SU-DHL-6 (cell line): ENCODE measurements at regions not wholly inside any gene's neighbourhood (a gene's known extent, or its start where the extent isn't known, plus 50 kb on each side); places are given as distances from the start of the nearest gene placed in this dataset.

Experiments
- H2AFZ ChIP-seq: fragments of 200-600 bp; sonication (generic); 2 replicates; pipeline ENCODE4 v1.6.1; 2014; ENCODE audit warnings: low read depth, mild to moderate bottlenecking, moderate library complexity, mixed read lengths, antibody characterized with exemption, low read length; ENCODE audit not compliant: severe bottlenecking
- H3F3A ChIP-seq: fragments of 200-600 bp; shearing (Covaris generic); 2 replicates; pipeline ENCODE4 v1.6.0; 2016; ENCODE audit warnings: antibody characterized with exemption, mild to moderate bottlenecking; ENCODE audit not compliant: insufficient read depth
- H3K27ac ChIP-seq: fragments of 200-600 bp; sonication (generic); 2 replicates; pipeline ENCODE4 v1.5.1; 2016; ENCODE audit warnings: low read depth, mild to moderate bottlenecking, low read length, moderate library complexity, mixed read lengths
- H3K27me3 ChIP-seq: fragments of 200-600 bp; sonication (generic), shearing (Covaris generic); 2 replicates; pipeline ENCODE4 v1.6.0; 2014; ENCODE audit warnings: mild to moderate bottlenecking, low read length
- H3K36me3 ChIP-seq: fragments of 200-600 bp; sonication (generic); 2 replicates; pipeline ENCODE4 v1.6.1; 2014; ENCODE audit warnings: mild to moderate bottlenecking, low read length, mixed read lengths
- H3K4me2 ChIP-seq: fragments of 300-600, 200-600 bp; shearing (Covaris generic), sonication (generic); 2 replicates; pipeline ENCODE4 v1.6.0; 2014; ENCODE audit warnings: low read length, low read depth, mild to moderate bottlenecking; ENCODE audit not compliant: poor library complexity, severe bottlenecking
- H3K4me3 ChIP-seq: fragments of 200-600 bp; sonication (generic); 2 replicates; pipeline ENCODE4 v1.5.1; 2014; ENCODE audit warnings: antibody characterized with exemption, low read length, mild to moderate bottlenecking, mixed read lengths; ENCODE audit not compliant: insufficient read depth, poor library complexity, severe bottlenecking
- H3K79me2 ChIP-seq: fragments of 200-600 bp; sonication (generic); 2 replicates; pipeline ENCODE4 v1.6.1; 2014; ENCODE audit warnings: mild to moderate bottlenecking, low read length, moderate library complexity; ENCODE audit not compliant: insufficient read depth
- H3K9ac ChIP-seq: fragments of 200-600 bp; sonication (generic); 2 replicates; pipeline ENCODE4 v1.7.0; 2014; ENCODE audit warnings: mild to moderate bottlenecking, low read length
- H3K9me2 ChIP-seq: fragments of 200-600 bp; sonication (generic); replicated peaks from 2 replicates; pipeline ENCODE4 v1.6.1; 2014; ENCODE audit warnings: low read length; ENCODE audit not compliant: insufficient read depth
- H3K9me3 ChIP-seq: fragments of 200-600 bp; sonication (generic); 2 replicates; pipeline ENCODE4 v1.6.1; 2014; ENCODE audit warnings: low read length, mixed read lengths; ENCODE audit not compliant: insufficient read depth
- H4K20me1 ChIP-seq: fragments of 200-600 bp; sonication (generic); 2 replicates; pipeline ENCODE4 v1.6.1; 2014; ENCODE audit warnings: low read depth, mild to moderate bottlenecking, antibody characterized with exemption, low read length, moderate library complexity, mixed read lengths
- CTCF ChIP-seq: fragments of 200-600 bp; sonication (generic); IDR thresholded peaks from one replicate; pipeline ENCODE4 v1.5.1; 2017; ENCODE audit warnings: antibody characterized with exemption, mild to moderate bottlenecking, low read length, moderate library complexity; ENCODE audit not compliant: insufficient read depth, poor library complexity, severe bottlenecking
- EZH2phosphoT487 ChIP-seq: fragments of 200-600 bp; sonication (generic), shearing (Covaris generic); conservative IDR thresholded peaks from 2 replicates; pipeline ENCODE4 v1.6.1; 2018; ENCODE audit warnings: mild to moderate bottlenecking, antibody characterized with exemption, low read length, moderate library complexity, mixed read lengths

GRCh38 chr1:224497714-224498573 lies 63.3 kb upstream of the WDR26 start:
- no peak overlapping the region for H3K4me2 ChIP-seq
- TF ChIP-seq EZH2phosphoT487 (no peak), CTCF (no peak)
- H3K36me3 ChIP-seq, result no peaks in the 10 kb centered on the region
- H3K4me3 ChIP-seq, result no peak overlapping the region
- no peaks in the 10 kb centered on the region for H3K27me3 ChIP-seq
- H3K79me2 ChIP-seq, result no peaks in the 10 kb centered on the region
- no peaks in the 10 kb centered on the region for H3F3A ChIP-seq
- no peaks in the 10 kb centered on the region; the same call in 1 of the 2 replicates for H3K9me3 ChIP-seq
- no peaks in the 10 kb centered on the region for H3K9me2 ChIP-seq
- H3K9ac ChIP-seq, result no peak overlapping the region
- no peak overlapping the region for H2AFZ ChIP-seq
- no peaks in the 10 kb centered on the region for H4K20me1 ChIP-seq
- H3K27ac ChIP-seq, result no peak overlapping the region

GRCh38 chr1:224498574-224499170 lies 64.1 kb upstream of the WDR26 start:
- H3K27ac ChIP-seq, result no peak overlapping the region
- H3K9me2 ChIP-seq, result no peaks in the 10 kb centered on the region
- no peak overlapping the region for H3K4me2 ChIP-seq
- H3K79me2 ChIP-seq, result no peaks in the 10 kb centered on the region
- H3K36me3 ChIP-seq, result no peaks in the 10 kb centered on the region
- no peak overlapping the region for H3K4me3 ChIP-seq
- H3K9me3 ChIP-seq, result no peaks in the 10 kb centered on the region; the same call in 1 of the 2 replicates
- H3F3A ChIP-seq, result no peaks in the 10 kb centered on the region
- TF ChIP-seq EZH2phosphoT487 (no peak), CTCF (no peak)
- H2AFZ ChIP-seq, result no peak overlapping the region
- H4K20me1 ChIP-seq, result no peaks in the 10 kb centered on the region
- no peak overlapping the region for H3K9ac ChIP-seq
- H3K27me3 ChIP-seq, result no peaks in the 10 kb centered on the region

GRCh38 chr1:224499204-224499603 lies 64.6 kb upstream of the WDR26 start:
- Histone ChIP-seq H3K9me2 (no peaks in the 10 kb centered on the region), H3K36me3 (no peaks in the 10 kb centered on the region), H3K9me3 (no peaks in the 10 kb centered on the region; the same call in 1 of the 2 replicates), H3K27me3 (no peaks in the 10 kb centered on the region), H3K27ac (no peak overlapping the region), H3K4me3 (no peak overlapping the region), H3K4me2 (no peak overlapping the region), H3K9ac (no peak overlapping the region), H2AFZ (no peak overlapping the region), H4K20me1 (no peaks in the 10 kb centered on the region), H3F3A (no peaks in the 10 kb centered on the region), H3K79me2 (no peaks in the 10 kb centered on the region)
- no peak for TF ChIP-seq CTCF
- TF ChIP-seq EZH2phosphoT487, result no peak
